Breast epithelium (tissue), 3 donors: ENCODE measurements at regions not wholly inside any gene's neighbourhood (a gene's known extent, or its start where the extent isn't known, plus 50 kb on each side); places are given as distances from the start of the nearest gene placed in this dataset.

Source experiments
- POLR2A ChIP-seq: fragments of 450-650 bp; IDR thresholded peaks from one replicate; pipeline ENCODE4 v1.6.1; 2016; ENCODE audit warnings: antibody characterized with exemption, mild to moderate bottlenecking, moderate library complexity
- POLR2AphosphoS5 ChIP-seq, 3 donors: sonication (generic); formaldehyde crosslinking; IDR thresholded peaks; one replicate each; pipeline ENCODE4 v1.6.1; 2017; ENCODE audit warnings: antibody characterized with exemption in 3 of 3
- TF ChIP-seq, protein P1 (sequence below), 3 donors: fragments of 450-650 bp; IDR thresholded peaks; one replicate each; pipeline ENCODE4 v1.5.1; 2016 to 2017; ENCODE audit warnings: antibody characterized with exemption in 3 of 3, mild to moderate bottlenecking in 3 of 3, moderate library complexity in 3 of 3

DNA sequence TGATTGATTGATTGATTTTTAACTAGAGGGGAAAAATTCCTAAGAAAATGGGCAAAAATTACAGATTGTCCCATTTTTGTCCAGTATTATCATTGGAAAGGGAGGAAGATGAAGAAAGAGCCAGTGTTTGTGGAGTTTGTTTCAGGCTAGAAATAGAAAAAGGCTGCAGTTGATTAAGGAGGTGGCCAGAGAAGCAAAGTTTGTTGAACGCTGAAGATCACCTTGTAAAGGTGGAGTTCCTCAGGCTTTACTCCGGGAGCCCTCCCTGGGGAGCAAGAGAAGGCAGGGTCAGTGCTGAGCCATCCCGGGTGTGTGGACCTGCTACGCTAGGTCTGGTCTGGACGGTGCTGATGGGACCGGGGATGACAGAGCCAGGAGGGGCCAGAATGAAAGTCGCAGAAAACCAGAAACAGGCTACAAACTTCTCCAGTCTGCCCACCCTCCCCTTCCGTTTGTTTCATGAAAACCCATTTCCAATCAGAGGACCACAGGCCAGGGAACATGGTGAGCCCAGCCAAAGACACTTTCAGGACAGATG is 222.6 kb upstream of the FOXF1 start:
- TF ChIP-seq, protein P1, sequence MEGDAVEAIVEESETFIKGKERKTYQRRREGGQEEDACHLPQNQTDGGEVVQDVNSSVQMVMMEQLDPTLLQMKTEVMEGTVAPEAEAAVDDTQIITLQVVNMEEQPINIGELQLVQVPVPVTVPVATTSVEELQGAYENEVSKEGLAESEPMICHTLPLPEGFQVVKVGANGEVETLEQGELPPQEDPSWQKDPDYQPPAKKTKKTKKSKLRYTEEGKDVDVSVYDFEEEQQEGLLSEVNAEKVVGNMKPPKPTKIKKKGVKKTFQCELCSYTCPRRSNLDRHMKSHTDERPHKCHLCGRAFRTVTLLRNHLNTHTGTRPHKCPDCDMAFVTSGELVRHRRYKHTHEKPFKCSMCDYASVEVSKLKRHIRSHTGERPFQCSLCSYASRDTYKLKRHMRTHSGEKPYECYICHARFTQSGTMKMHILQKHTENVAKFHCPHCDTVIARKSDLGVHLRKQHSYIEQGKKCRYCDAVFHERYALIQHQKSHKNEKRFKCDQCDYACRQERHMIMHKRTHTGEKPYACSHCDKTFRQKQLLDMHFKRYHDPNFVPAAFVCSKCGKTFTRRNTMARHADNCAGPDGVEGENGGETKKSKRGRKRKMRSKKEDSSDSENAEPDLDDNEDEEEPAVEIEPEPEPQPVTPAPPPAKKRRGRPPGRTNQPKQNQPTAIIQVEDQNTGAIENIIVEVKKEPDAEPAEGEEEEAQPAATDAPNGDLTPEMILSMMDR (IDR thresholded peaks at IDR 0.05) = no peak
- TF ChIP-seq POLR2A = no peak
- no peak for TF ChIP-seq POLR2AphosphoS5 (IDR thresholded peaks at IDR 0.05)
